Lower lobe of right lung (tissue), 2 donors: ENCODE measurements at regions not wholly inside any gene's neighbourhood (a gene's known extent, or its start where the extent isn't known, plus 50 kb on each side); places are given as distances from the start of the nearest gene placed in this dataset.

Experiments used
- ATAC-seq, 2 donors: fragments of 200-7000 bp; cut with Tn5 transposase; one replicate each; pipeline ENCODE4 v1.9.1; 2020 to 2022; ENCODE audit warnings: mild to moderate bottlenecking in 2 of 2, moderate library complexity in 2 of 2
- DNase-seq: peaks from one replicate; pipeline ENCODE4 v3.0.0-alpha.2; 2020
- H3K27ac ChIP-seq: fragments of 200-600 bp; one replicate; pipeline ENCODE4 v1.8.0; 2022
- H3K27me3 ChIP-seq: fragments of 200-600 bp; one replicate; pipeline ENCODE4 v1.8.0; 2022; ENCODE audit warnings: low read depth
- H3K36me3 ChIP-seq: fragments of 200-600 bp; one replicate; pipeline ENCODE4 v1.8.0; 2022; ENCODE audit warnings: mild to moderate bottlenecking
- H3K4me1 ChIP-seq: fragments of 200-600 bp; one replicate; pipeline ENCODE4 v1.8.0; 2022
- H3K4me3 ChIP-seq: fragments of 200-600 bp; one replicate; pipeline ENCODE4 v1.8.0; 2022; ENCODE audit warnings: mild to moderate bottlenecking
- H3K9me3 ChIP-seq: fragments of 200-600 bp; one replicate; pipeline ENCODE4 v1.8.0; 2022
- intact Hi-C: fragments of 100-400 bp; cut with DNase I; formaldehyde crosslinking; loops from one replicate; pipeline ENCODE4 v1.11.0; 2022
- TF ChIP-seq, protein P1 (sequence below): fragments of 200-600 bp; IDR thresholded peaks from one replicate; pipeline ENCODE4 v1.8.0; 2022; ENCODE audit warnings: antibody characterized with exemption, mild to moderate bottlenecking
- donor health status: DM: no; HTN: yes; CAD: no; lungs with severe emphysema.

DNA sequence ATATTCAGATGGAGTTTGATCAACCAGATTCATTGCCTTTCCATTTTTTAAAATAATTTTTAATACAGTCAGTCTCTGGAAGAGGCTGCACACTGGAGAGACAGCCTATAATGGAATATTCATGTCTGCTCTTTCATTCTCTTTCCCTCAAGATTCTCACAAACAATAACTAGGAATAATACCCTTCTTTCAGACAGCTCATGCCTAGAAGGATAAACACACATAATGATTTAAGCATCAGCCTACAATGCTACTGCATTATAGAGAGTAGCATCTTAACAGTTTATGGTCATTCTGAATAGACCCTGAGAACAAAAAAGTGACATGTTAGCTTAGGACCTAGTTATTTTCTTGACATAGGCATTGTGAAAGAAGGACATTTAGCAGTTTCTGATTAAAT is 1692.3 kb downstream of the GRIK2 start:
- no peak overlapping the region for H3K4me3 ChIP-seq
- H3K4me1 ChIP-seq, result no peaks in the 10 kb centered on the region
- ATAC-seq (no peak), DNase-seq (no peak)
- no peaks in the 10 kb centered on the region for H3K36me3 ChIP-seq
- TF ChIP-seq, protein P1, sequence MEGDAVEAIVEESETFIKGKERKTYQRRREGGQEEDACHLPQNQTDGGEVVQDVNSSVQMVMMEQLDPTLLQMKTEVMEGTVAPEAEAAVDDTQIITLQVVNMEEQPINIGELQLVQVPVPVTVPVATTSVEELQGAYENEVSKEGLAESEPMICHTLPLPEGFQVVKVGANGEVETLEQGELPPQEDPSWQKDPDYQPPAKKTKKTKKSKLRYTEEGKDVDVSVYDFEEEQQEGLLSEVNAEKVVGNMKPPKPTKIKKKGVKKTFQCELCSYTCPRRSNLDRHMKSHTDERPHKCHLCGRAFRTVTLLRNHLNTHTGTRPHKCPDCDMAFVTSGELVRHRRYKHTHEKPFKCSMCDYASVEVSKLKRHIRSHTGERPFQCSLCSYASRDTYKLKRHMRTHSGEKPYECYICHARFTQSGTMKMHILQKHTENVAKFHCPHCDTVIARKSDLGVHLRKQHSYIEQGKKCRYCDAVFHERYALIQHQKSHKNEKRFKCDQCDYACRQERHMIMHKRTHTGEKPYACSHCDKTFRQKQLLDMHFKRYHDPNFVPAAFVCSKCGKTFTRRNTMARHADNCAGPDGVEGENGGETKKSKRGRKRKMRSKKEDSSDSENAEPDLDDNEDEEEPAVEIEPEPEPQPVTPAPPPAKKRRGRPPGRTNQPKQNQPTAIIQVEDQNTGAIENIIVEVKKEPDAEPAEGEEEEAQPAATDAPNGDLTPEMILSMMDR, result no peak
- intact Hi-C loops, result no loop called here
- H3K27ac ChIP-seq, result no peak overlapping the region
- no peaks in the 10 kb centered on the region for H3K27me3 ChIP-seq
- H3K9me3 ChIP-seq, result no peaks in the 10 kb centered on the region

DNA sequence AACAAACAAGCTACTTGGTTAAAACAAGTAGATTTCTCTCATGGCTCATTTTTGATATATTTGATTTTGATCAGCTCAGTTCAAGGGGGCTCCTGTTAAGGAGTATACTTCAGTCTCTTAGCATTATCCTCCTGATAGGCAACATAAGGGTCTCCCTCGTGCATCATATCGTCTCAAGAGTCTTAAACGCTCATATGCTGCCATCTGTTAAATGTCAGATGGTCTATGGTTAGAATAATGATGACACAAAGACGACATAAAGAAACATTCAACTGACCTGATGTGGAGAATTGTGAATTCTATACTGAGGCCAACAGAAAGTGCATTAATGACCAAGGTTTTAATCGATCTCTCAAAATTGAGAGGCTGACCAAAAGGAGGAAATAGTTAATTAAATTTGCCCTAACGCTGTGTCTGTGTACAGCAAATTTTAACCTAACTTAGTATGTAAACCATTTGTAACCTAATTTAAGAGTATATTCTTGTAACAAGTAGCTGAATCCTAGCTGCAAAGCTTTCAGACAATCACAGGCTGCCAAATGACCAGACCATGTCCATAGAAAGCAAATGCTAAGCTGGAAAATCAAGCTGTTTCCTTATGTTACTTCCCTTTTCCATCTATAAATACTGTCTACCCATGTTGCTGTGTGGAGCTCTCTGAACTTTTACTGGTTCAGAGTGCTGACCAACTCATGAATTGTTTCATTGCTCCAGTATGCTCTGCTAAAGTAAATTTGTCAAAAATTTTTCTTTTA is 1688.5 kb downstream of the GRIK2 start:
- intact Hi-C loops, result no loop called here
- no peaks in the 10 kb centered on the region for H3K27me3 ChIP-seq
- TF ChIP-seq, protein P1, result no peak
- H3K36me3 ChIP-seq, result no peaks in the 10 kb centered on the region
- H3K4me1 ChIP-seq, result no peaks in the 10 kb centered on the region
- DNase-seq, result no peak
- H3K4me3 ChIP-seq, result no peak overlapping the region
- no peaks in the 10 kb centered on the region for H3K9me3 ChIP-seq
- H3K27ac ChIP-seq, result no peak overlapping the region
- ATAC-seq, result no peak

DNA sequence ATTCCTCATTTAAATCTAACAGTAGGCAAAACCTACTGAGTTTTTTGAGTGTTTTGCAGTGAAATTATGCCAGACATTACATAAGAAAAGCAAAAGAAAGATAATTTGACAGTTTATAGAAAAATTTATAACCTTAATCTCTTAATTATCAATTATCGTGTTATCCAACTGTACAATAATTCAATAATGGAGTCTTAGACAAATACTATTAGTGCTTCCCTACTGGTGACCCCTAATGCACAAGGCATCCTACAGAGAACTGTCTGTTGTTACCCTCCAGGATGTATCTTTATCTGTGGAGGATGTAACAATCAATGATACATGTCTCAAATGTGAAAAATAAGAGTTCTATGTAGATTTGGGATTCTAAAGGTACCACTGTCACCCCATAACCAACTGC is 1687.6 kb downstream of the GRIK2 start:
- no peak for ATAC-seq
- Histone ChIP-seq H3K27me3 (no peaks in the 10 kb centered on the region), H3K27ac (no peak overlapping the region), H3K9me3 (no peaks in the 10 kb centered on the region), H3K4me1 (no peaks in the 10 kb centered on the region), H3K36me3 (no peaks in the 10 kb centered on the region), H3K4me3 (no peak overlapping the region)
- intact Hi-C loops, result no loop called here
- TF ChIP-seq, protein P1, result no peak
- DNase-seq, result no peak

DNA sequence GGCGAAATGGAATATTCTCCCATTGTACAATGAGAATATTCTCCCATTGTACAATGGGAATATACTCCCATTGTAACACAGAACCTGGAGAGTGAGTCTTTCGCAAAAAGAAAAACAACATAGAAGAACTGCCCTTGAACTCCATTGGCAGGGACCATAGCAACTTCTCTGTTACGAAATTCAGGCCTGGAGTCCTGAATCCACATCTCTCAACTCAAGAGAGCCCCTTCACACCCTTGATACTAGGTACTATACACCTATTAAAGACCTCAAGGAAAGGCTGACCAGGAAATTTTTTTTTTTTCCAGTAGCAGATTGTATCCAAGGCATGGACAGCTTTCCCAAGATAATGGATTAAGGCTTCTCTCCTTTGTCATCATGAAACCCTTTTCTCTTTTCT is 1687.0 kb downstream of the GRIK2 start:
- TF ChIP-seq, protein P1, result no peak
- Histone ChIP-seq H3K27ac (no peak overlapping the region), H3K27me3 (no peaks in the 10 kb centered on the region), H3K4me1 (no peaks in the 10 kb centered on the region), H3K36me3 (no peaks in the 10 kb centered on the region), H3K9me3 (no peaks in the 10 kb centered on the region), H3K4me3 (no peak overlapping the region)
- ATAC-seq (peak; percentile 36 to 59), DNase-seq (no peak)
- intact Hi-C loops, result no loop called here

- intact Hi-C loops, result no loop called here
- TF ChIP-seq, protein P1, result no peak
- ATAC-seq (no peak), DNase-seq (no peak)
- H3K36me3 ChIP-seq, result no peaks in the 10 kb centered on the region
- H3K27ac ChIP-seq, result no peak overlapping the region
- no peaks in the 10 kb centered on the region for H3K9me3 ChIP-seq
- no peaks in the 10 kb centered on the region for H3K4me1 ChIP-seq
- no peaks in the 10 kb centered on the region for H3K27me3 ChIP-seq
- no peak overlapping the region for H3K4me3 ChIP-seq
These were observed 1686.4 kb downstream of the GRIK2 start for GRCh38 chr6:103079867-103080266.
